ENCODE measurements at regions not wholly inside any gene's neighbourhood (a gene's known extent, or its start where the extent isn't known, plus 50 kb on each side); places are given as distances from the start of the nearest gene placed in this dataset.
"Not testable (repeated sequence)": the region's sequence is repeated elsewhere in the genome, so short reads cannot be mapped to it uniquely, and the experiment has no call there.

GRCh38 chr2:183838295-183838694 is 714.1 kb downstream of the NUP35 start:
- no peak for TF ChIP-seq CTCF (IDR thresholded peaks at IDR 0.05; ENCODE audit: control insufficient read depth, extremely low read depth, insufficient read depth)
- no peak overlapping the region for H3K4me3 ChIP-seq (ENCODE audit: low read depth, low read length)
- no peak for DNase-seq (ENCODE audit: low read depth)

GRCh38 chr2:183840061-183840584 is 715.9 kb downstream of the NUP35 start:
- TF ChIP-seq CTCF (IDR thresholded peaks at IDR 0.05; ENCODE audit: control insufficient read depth, extremely low read depth, insufficient read depth): no peak
- no peak for DNase-seq (ENCODE audit: low read depth)

DNA sequence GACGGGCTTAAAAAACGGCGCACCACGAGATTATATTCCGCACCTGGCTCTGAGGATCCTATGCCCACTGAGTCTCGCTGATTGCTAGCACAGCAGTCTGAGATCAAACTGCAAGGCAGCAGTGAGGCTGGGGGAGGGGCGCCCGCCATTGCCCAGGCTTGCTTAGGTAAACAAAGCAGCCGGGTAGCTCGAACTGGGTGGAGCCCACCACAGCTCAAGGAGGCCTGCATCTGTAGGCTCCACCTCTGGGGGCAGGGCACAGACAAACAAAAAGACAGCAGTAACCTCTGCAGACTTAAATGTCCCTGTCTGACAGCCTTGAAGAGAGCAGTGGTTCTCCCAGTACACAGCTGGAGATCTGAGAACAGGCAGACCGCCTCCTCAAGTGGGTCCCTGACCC is 725.6 kb downstream of the NUP35 start:
- not testable (repeated sequence) for DNase-seq (ENCODE audit: low read depth); H3K4me3 ChIP-seq (ENCODE audit: low read depth, low read length)

More at GRCh38 chr2:183840061-183840584, 715.9 kb downstream of the NUP35 start:
- H3K4me3 ChIP-seq (ENCODE audit: low read depth, low read length): no peak overlapping the region

- TF ChIP-seq CTCF (IDR thresholded peaks at IDR 0.05; ENCODE audit: control insufficient read depth, extremely low read depth, insufficient read depth): no peak
- no peak for DNase-seq (ENCODE audit: low read depth)
- H3K4me3 ChIP-seq (ENCODE audit: low read depth, low read length): no peak overlapping the region
Observed at GRCh38 chr2:183859129-183859528, 734.9 kb downstream of the NUP35 start.

DNA sequence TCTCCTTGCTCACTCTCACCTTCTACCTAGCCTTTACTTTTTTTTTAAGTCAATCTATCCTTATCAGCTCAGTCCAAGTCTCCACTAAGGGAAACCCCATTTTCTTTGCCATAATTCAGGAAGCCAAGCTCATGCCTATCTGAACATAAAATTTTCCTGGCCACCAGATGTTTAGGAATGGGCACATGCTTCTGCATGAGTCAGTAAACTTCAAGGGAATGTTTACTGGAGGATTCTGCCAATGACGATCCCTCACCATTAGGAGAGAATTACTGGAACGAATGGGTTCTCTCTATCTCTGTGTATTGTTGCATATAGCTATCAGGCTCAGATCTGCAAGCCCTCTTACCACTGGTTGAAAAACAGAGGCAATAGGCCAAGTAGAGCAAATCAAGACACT is 731.7 kb upstream of the ZNF804A start:
- no peak overlapping the region for H3K4me3 ChIP-seq (ENCODE audit: low read depth, low read length)
- no peak for TF ChIP-seq CTCF (IDR thresholded peaks at IDR 0.05; ENCODE audit: control insufficient read depth, extremely low read depth, insufficient read depth)
- DNase-seq (ENCODE audit: low read depth): no peak

DNA sequence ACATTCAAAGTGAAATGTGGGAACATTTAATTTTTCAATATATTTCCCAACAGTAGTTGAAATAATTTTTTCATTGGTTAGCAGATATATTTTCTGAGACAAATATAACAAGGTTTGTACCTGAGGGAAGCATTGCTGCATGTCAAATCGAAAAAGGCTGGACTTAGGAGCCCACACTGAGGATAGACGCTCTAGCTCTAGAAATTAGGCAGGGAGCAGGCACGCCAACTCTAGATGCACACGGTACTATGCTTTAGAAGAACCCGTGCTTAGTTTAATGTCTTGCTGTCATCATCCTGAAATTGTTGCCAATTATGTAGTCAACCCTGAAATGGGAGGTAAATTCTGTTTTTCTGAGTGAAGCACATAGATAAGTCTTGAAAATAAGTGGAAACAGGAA is 731.1 kb upstream of the ZNF804A start:
- no peak for TF ChIP-seq CTCF (IDR thresholded peaks at IDR 0.05; ENCODE audit: control insufficient read depth, extremely low read depth, insufficient read depth)
- no peak overlapping the region for H3K4me3 ChIP-seq (ENCODE audit: low read depth, low read length)
- no peak for DNase-seq (ENCODE audit: low read depth)

DNA sequence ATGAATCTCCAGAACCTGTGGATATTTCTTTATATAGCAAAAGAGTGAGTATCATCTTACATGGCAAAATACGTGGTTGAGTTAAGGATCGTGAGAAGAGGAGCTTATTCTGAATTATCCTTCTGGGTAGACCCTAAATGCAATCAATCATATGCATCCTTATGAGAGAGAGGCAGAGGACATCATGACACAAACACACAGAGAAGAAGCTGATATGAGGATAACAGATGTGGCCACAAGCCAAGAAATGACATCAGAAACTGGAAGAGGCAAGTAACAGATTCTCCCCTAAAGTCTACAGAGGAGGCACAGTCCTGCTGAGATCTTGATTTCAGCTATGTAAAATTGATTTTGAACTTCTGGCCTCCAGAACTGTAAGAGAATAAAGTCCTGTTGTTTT is 730.2 kb upstream of the ZNF804A start:
- no peak overlapping the region for H3K4me3 ChIP-seq (ENCODE audit: low read depth, low read length)
- peak; percentile 43 for DNase-seq (ENCODE audit: low read depth)
- TF ChIP-seq CTCF (IDR thresholded peaks at IDR 0.05; ENCODE audit: control insufficient read depth, extremely low read depth, insufficient read depth): no peak

Data from LNCaP clone FGC (cell line).